Suprapubic skin (tissue), 4 donors: ENCODE measurements at regions not wholly inside any gene's neighbourhood (a gene's known extent, or its start where the extent isn't known, plus 50 kb on each side); places are given as distances from the start of the nearest gene placed in this dataset.

Experiments
- EP300 ChIP-seq: sonication (generic); formaldehyde crosslinking; IDR thresholded peaks from one replicate; pipeline ENCODE4 v1.6.1; 2017; ENCODE audit warnings: antibody characterized with exemption
- POLR2A ChIP-seq, 2 donors: fragments of 450-650 bp; IDR thresholded peaks; one replicate each; pipeline ENCODE4 v1.6.1; 2017; ENCODE audit warnings: antibody characterized with exemption in 2 of 2, mild to moderate bottlenecking in 2 of 2, moderate library complexity in 2 of 2
- POLR2AphosphoS5 ChIP-seq, 3 donors: sonication (generic); formaldehyde crosslinking; IDR thresholded peaks; one replicate each; pipeline ENCODE4 v1.6.1; 2017; ENCODE audit warnings: antibody characterized with exemption in 3 of 3
- TF ChIP-seq, protein P1 (sequence below), 2 donors: fragments of 200-600 bp in 1 of 2; fragments of 450-650 bp in 1 of 2; sonication (generic) in 1 of 2; IDR thresholded peaks; one replicate each; pipeline ENCODE4 v1.5.1; 2016 to 2019; ENCODE audit warnings: antibody characterized with exemption in 2 of 2, mild to moderate bottlenecking in 1 of 2, moderate library complexity in 1 of 2

GRCh38 chr6:100175814-100176310 is 181.8 kb upstream of the MCHR2 start:
- no peak for TF ChIP-seq POLR2AphosphoS5 (IDR thresholded peaks at IDR 0.05)
- TF ChIP-seq, protein P1, sequence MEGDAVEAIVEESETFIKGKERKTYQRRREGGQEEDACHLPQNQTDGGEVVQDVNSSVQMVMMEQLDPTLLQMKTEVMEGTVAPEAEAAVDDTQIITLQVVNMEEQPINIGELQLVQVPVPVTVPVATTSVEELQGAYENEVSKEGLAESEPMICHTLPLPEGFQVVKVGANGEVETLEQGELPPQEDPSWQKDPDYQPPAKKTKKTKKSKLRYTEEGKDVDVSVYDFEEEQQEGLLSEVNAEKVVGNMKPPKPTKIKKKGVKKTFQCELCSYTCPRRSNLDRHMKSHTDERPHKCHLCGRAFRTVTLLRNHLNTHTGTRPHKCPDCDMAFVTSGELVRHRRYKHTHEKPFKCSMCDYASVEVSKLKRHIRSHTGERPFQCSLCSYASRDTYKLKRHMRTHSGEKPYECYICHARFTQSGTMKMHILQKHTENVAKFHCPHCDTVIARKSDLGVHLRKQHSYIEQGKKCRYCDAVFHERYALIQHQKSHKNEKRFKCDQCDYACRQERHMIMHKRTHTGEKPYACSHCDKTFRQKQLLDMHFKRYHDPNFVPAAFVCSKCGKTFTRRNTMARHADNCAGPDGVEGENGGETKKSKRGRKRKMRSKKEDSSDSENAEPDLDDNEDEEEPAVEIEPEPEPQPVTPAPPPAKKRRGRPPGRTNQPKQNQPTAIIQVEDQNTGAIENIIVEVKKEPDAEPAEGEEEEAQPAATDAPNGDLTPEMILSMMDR (IDR thresholded peaks at IDR 0.05): no peak
- no peak for TF ChIP-seq POLR2A (IDR thresholded peaks at IDR 0.05)
- no peak for TF ChIP-seq EP300
